Endothelial cell of umbilical vein (primary cell): ENCODE measurements at regions not wholly inside any gene's neighbourhood (a gene's known extent, or its start where the extent isn't known, plus 50 kb on each side); places are given as distances from the start of the nearest gene placed in this dataset.

ENCODE experiments used
- BruUV-seq: library from RNA; stranded (reverse); fragments of 400-500 nt; replicated peaks from 2 replicates; lab custom pipeline; 2021; lab: Mats Ljungman, UMichigan
- CTCF ChIA-PET: fragments of 300-600, 350-600 bp; sonication (Branson Sonifier 250); formaldehyde crosslinking; loops from one replicate; lab custom pipeline; 2021; ENCODE audit warnings: antibody characterized with exemption, inconsistent platforms; lab: Charles Lee
- POLR2A ChIA-PET: fragments of 300-600, 350-600 bp; sonication (Branson Sonifier 250); formaldehyde crosslinking; loops from one replicate; lab custom pipeline; 2021; ENCODE audit warnings: antibody characterized with exemption, inconsistent platforms; lab: Charles Lee
- DNase-seq: peaks from one replicate; pipeline ENCODE4 v3.0.0-alpha.2; 2011; ENCODE audit warnings: low read depth, low spot score
- FAIRE-seq: peaks from 2 replicates; lab custom pipeline; 2011; peaks lifted over from hg19 to GRCh38; lab: Jason Lieb, UNC
- H2AFZ ChIP-seq: 2 replicates; pipeline ENCODE4 v1.6.0; 2012; ENCODE audit warnings: low read depth, low read length, control low read depth, inconsistent platforms
- H3K27ac ChIP-seq: 2 replicates; pipeline ENCODE4 v1.5.1; 2011; ENCODE audit warnings: low read depth, mild to moderate bottlenecking, control low read depth, low read length, moderate library complexity; ENCODE audit not compliant: insufficient read depth
- H3K27me3 ChIP-seq, 2 experiments: 2 replicates each; pipeline versions ENCODE4 v1.6.0 to v1.6.1; 2011; ENCODE audit warnings: low read length in 2 of 2, mixed read lengths in 1 of 2; ENCODE audit not compliant: control insufficient read depth in 2 of 2, insufficient read depth in 2 of 2
- H3K36me3 ChIP-seq, 2 experiments: 2 replicates in 1 of 2; 3 replicates in 1 of 2; pipeline ENCODE4 v1.5.1; 2011; ENCODE audit warnings: low read length in 2 of 2, mild to moderate bottlenecking in 1 of 2, moderate library complexity in 1 of 2; ENCODE audit not compliant: control insufficient read depth in 2 of 2, insufficient read depth in 2 of 2; ENCODE audit errors: extremely low read depth in 1 of 2
- H3K4me1 ChIP-seq: 3 replicates; pipeline ENCODE4 v1.5.1; 2011; ENCODE audit warnings: mild to moderate bottlenecking, low read length; ENCODE audit not compliant: control insufficient read depth, insufficient read depth; ENCODE audit errors: extremely low read depth
- H3K4me2 ChIP-seq: 2 replicates; pipeline ENCODE4 v1.6.1; 2011; ENCODE audit warnings: low read length, control low read depth, mixed read lengths; ENCODE audit not compliant: insufficient read depth
- H3K4me3 ChIP-seq, 3 experiments: fragments of 200-600 bp in 1 of 3; sonication (generic), shearing (Covaris generic) in 1 of 3; replicated peaks in 1 of 3; 2 replicates each; pipeline ENCODE4 v1.5.1; 2011 to 2016; ENCODE audit warnings: control low read depth in 3 of 3, low read length in 3 of 3, mild to moderate bottlenecking in 2 of 3, inconsistent platforms in 1 of 3, low read depth in 1 of 3, moderate library complexity in 1 of 3; ENCODE audit not compliant: insufficient read depth in 1 of 3
- H3K79me2 ChIP-seq: 2 replicates; pipeline ENCODE4 v1.6.0; 2012; ENCODE audit warnings: low read length, inconsistent platforms; ENCODE audit not compliant: control insufficient read depth, insufficient read depth
- H3K9ac ChIP-seq: replicated peaks from 2 replicates; pipeline ENCODE3; 2011; ENCODE audit warnings: low read length, control low read depth; ENCODE audit not compliant: insufficient read depth; ENCODE audit errors: extremely low read depth
- H3K9me1 ChIP-seq: replicated peaks from 3 replicates; pipeline ENCODE4 v1.6.0; 2011; ENCODE audit warnings: mild to moderate bottlenecking, low read length; ENCODE audit not compliant: control insufficient read depth, insufficient read depth; ENCODE audit errors: extremely low read depth
- H3K9me3 ChIP-seq: replicated peaks from 2 replicates; pipeline ENCODE4 v1.5.1; 2012; ENCODE audit warnings: low read length, inconsistent platforms; ENCODE audit not compliant: control insufficient read depth, insufficient read depth
- H4K20me1 ChIP-seq: replicated peaks from 2 replicates; pipeline ENCODE3; 2011; ENCODE audit warnings: mild to moderate bottlenecking, low read length; ENCODE audit not compliant: control insufficient read depth, insufficient read depth; ENCODE audit errors: extremely low read depth
- CTCF ChIP-seq, 2 donors: IDR thresholded peaks; 1 replicate in 1 of 2; 2 replicates in 1 of 2; pipeline ENCODE4 v1.5.1; 2011; ENCODE audit warnings: low read length in 2 of 2, mild to moderate bottlenecking in 2 of 2, moderate library complexity in 2 of 2, control low read depth in 1 of 2, inconsistent platforms in 1 of 2, low read depth in 1 of 2; ENCODE audit not compliant: insufficient read depth in 1 of 2; ENCODE audit errors: extremely low read depth in 1 of 2
- EZH2 ChIP-seq: IDR thresholded peaks from 2 replicates; pipeline ENCODE4 v1.6.1; 2012; ENCODE audit warnings: borderline replicate concordance, low read depth, mild to moderate bottlenecking, moderate library complexity, low read length, inconsistent platforms; ENCODE audit not compliant: severe bottlenecking
- FOS ChIP-seq: IDR thresholded peaks from 2 replicates; pipeline ENCODE4 v1.6.1; 2011; ENCODE audit warnings: mild to moderate bottlenecking, low read length, moderate library complexity, borderline replicate concordance; ENCODE audit not compliant: insufficient read depth
- GATA2 ChIP-seq: IDR thresholded peaks from 2 replicates; pipeline ENCODE4 v1.7.0; 2011; ENCODE audit warnings: low read depth, mild to moderate bottlenecking, moderate library complexity, mixed read lengths, low read length; ENCODE audit not compliant: insufficient read length, insufficient read depth
- JUN ChIP-seq: IDR thresholded peaks from 2 replicates; pipeline ENCODE4 v1.6.1; 2011; ENCODE audit warnings: borderline replicate concordance, low read depth; ENCODE audit not compliant: insufficient read length, insufficient read depth
- MAX ChIP-seq: IDR thresholded peaks from 2 replicates; pipeline ENCODE4 v1.6.1; 2011; ENCODE audit not compliant: insufficient read depth, insufficient read length
- MYC ChIP-seq: IDR thresholded peaks from one replicate; pipeline ENCODE4 v1.6.1; 2011; ENCODE audit warnings: mild to moderate bottlenecking, low read depth, low read length
- POLR2A ChIP-seq: IDR thresholded peaks from 2 replicates; pipeline ENCODE4 v1.6.1; 2012; ENCODE audit warnings: low read depth, mild to moderate bottlenecking, control low read depth, low read length
- POLR2AphosphoS5 ChIP-seq: IDR thresholded peaks from 2 replicates; pipeline ENCODE4 v1.6.1; 2012; ENCODE audit warnings: low read depth, mild to moderate bottlenecking, control low read depth, low read length, moderate library complexity; ENCODE audit not compliant: insufficient read depth
- dilution Hi-C: fragments of 300-500 bp; cut with MboI; formaldehyde crosslinking; loops from one replicate; pipeline ENCODE4 v1.15.0; 2019; ENCODE audit warnings: low sequenced_read_pairs; ENCODE audit not compliant: extremely low pct_ligation_motif_present
- intact Hi-C: fragments of 100-400 bp; cut with micrococcal nuclease; formaldehyde crosslinking; loops from one replicate; pipeline ENCODE4 v1.10.0; 2022

GRCh38 chr20:43302936-43303335, 113.2 kb upstream of the PTPRT start:
- H3K4me2 ChIP-seq = no peak overlapping the region
- no peak for TF ChIP-seq GATA2
- TF ChIP-seq CTCF (IDR thresholded peaks at IDR 0.05; ENCODE audit: extremely low read depth in 1 of 2, insufficient read depth in 1 of 2, low read depth in 1 of 2, low read length in 2 of 2) = no peak
- no peak for TF ChIP-seq POLR2AphosphoS5
- no peak for TF ChIP-seq JUN
- no peak for TF ChIP-seq FOS
- TF ChIP-seq EZH2 = no peak
- no peak for TF ChIP-seq MAX
- TF ChIP-seq MYC = no peak
- no peak for TF ChIP-seq POLR2A
- H3K9ac ChIP-seq = no peak overlapping the region
- H3K4me3 ChIP-seq = no peak overlapping the region
- H3K79me2 ChIP-seq = no peaks in the 10 kb centered on the region
- dilution Hi-C loops = no loop called here
- no TSS peak for BruUV-seq
- DNase-seq (no peak), FAIRE-seq (no peak)
- no peaks in the 10 kb centered on the region for H3K27me3 ChIP-seq
- no peak overlapping the region for H3K27ac ChIP-seq
- intact Hi-C loops = no loop called here
- H3K4me1 ChIP-seq = no peaks in the 10 kb centered on the region
- peaks cover 5% of the 10 kb centered on the region for H3K9me3 ChIP-seq
- no peaks in the 10 kb centered on the region for H4K20me1 ChIP-seq
- no peaks in the 10 kb centered on the region for H3K36me3 ChIP-seq
- no peaks in the 10 kb centered on the region for H3K9me1 ChIP-seq
- CTCF ChIA-PET = no interaction called here
- POLR2A ChIA-PET = no interaction called here
- H2AFZ ChIP-seq = no peak overlapping the region
